Cardiac muscle cell (in vitro differentiated cells and primary cell): ENCODE measurements at regions not wholly inside any gene's neighbourhood (a gene's known extent, or its start where the extent isn't known, plus 50 kb on each side); places are given as distances from the start of the nearest gene placed in this dataset.

Experiments
- DNase-seq, 2 donors: peaks; one replicate each; pipeline versions ENCODE4 v3.0.0 to v3.0.0-alpha.2; 2010 to 2017; ENCODE audit warnings: low read depth in 1 of 2, low spot score in 1 of 2
- H3K27ac ChIP-seq: fragments of 200-600 bp; sonication (generic); 2 replicates; pipeline ENCODE4 v1.5.1; 2016
- H3K27me3 ChIP-seq: fragments of 200-600 bp; sonication (generic); 2 replicates; pipeline ENCODE4 v1.6.0; 2016; ENCODE audit warnings: control low read depth
- H3K36me3 ChIP-seq: fragments of 200-600 bp; sonication (generic); 2 replicates; pipeline ENCODE4 v1.5.1; 2016; ENCODE audit warnings: control low read depth
- H3K4me1 ChIP-seq: fragments of 200-600 bp; sonication (generic); 2 replicates; pipeline ENCODE4 v1.8.1; 2017; ENCODE audit warnings: low read depth, mild to moderate bottlenecking, mixed run types
- H3K4me3 ChIP-seq: fragments of 200-600 bp; sonication (generic); 2 replicates; pipeline ENCODE4 v1.5.1; 2016; ENCODE audit warnings: mild to moderate bottlenecking
- H3K9me3 ChIP-seq: fragments of 200-600 bp; sonication (generic); 2 replicates; pipeline ENCODE4 v1.5.1; 2017; ENCODE audit warnings: low read depth, mild to moderate bottlenecking, control low read depth
- CTCF ChIP-seq: IDR thresholded peaks from 2 replicates; pipeline ENCODE4 v1.5.1; 2012; ENCODE audit warnings: low read depth, mild to moderate bottlenecking, low read length

GRCh38 chr11:44374001-44374400 lies 64.1 kb upstream of the ALX4 start:
- Histone ChIP-seq H3K36me3 (no peaks in the 10 kb centered on the region), H3K4me1 (no peaks in the 10 kb centered on the region), H3K27ac (no peak overlapping the region), H3K9me3 (no peaks in the 10 kb centered on the region), H3K27me3 (no peaks in the 10 kb centered on the region), H3K4me3 (no peak overlapping the region)
- no peak for TF ChIP-seq CTCF
- no peak for DNase-seq

- Histone ChIP-seq H3K9me3 (no peaks in the 10 kb centered on the region), H3K27ac (no peak overlapping the region), H3K4me1 (no peaks in the 10 kb centered on the region), H3K36me3 (no peaks in the 10 kb centered on the region), H3K27me3 (no peaks in the 10 kb centered on the region), H3K4me3 (no peak overlapping the region)
- TF ChIP-seq CTCF = no peak
- no peak for DNase-seq
Measured at GRCh38 chr11:44376423-44376822, 66.5 kb upstream of the ALX4 start.

GRCh38 chr11:44377121-44377520 lies 67.2 kb upstream of the ALX4 start:
- no peak for TF ChIP-seq CTCF
- no peak overlapping the region for H3K27ac ChIP-seq
- H3K4me1 ChIP-seq = no peaks in the 10 kb centered on the region
- no peaks in the 10 kb centered on the region for H3K36me3 ChIP-seq
- no peak for DNase-seq
- H3K9me3 ChIP-seq = no peaks in the 10 kb centered on the region
- no peak overlapping the region for H3K4me3 ChIP-seq
- H3K27me3 ChIP-seq = no peaks in the 10 kb centered on the region

- Histone ChIP-seq H3K4me3 (no peak overlapping the region), H3K27me3 (no peaks in the 10 kb centered on the region), H3K9me3 (no peaks in the 10 kb centered on the region), H3K36me3 (no peaks in the 10 kb centered on the region), H3K27ac (no peak overlapping the region), H3K4me1 (no peaks in the 10 kb centered on the region)
- no peak for DNase-seq
- TF ChIP-seq CTCF = no peak
Measured at GRCh38 chr11:44377914-44378321, 68.0 kb upstream of the ALX4 start.

GRCh38 chr11:44379141-44380008 lies 69.4 kb upstream of the ALX4 start:
- Histone ChIP-seq H3K9me3 (no peaks in the 10 kb centered on the region), H3K4me3 (no peak overlapping the region), H3K27ac (no peak overlapping the region), H3K36me3 (no peaks in the 10 kb centered on the region), H3K4me1 (no peaks in the 10 kb centered on the region), H3K27me3 (no peaks in the 10 kb centered on the region)
- DNase-seq = no peak
- TF ChIP-seq CTCF = no peak
